Lower leg skin (tissue), 3 donors: ENCODE measurements at regions not wholly inside any gene's neighbourhood (a gene's known extent, or its start where the extent isn't known, plus 50 kb on each side); places are given as distances from the start of the nearest gene placed in this dataset.

Experiments
- CTCF ChIP-seq, 3 donors: fragments of 450-650 bp; IDR thresholded peaks; one replicate each; pipeline ENCODE4 v1.5.1; 2016; ENCODE audit warnings: antibody characterized with exemption in 3 of 3, mild to moderate bottlenecking in 3 of 3, moderate library complexity in 2 of 3
- POLR2A ChIP-seq, 2 donors: fragments of 450-650 bp; IDR thresholded peaks; one replicate each; pipeline ENCODE4 v1.6.1; 2016 to 2017; ENCODE audit warnings: antibody characterized with exemption in 2 of 2, mild to moderate bottlenecking in 1 of 2, moderate library complexity in 1 of 2

- TF ChIP-seq CTCF (IDR thresholded peaks at IDR 0.05): no peak
- no peak for TF ChIP-seq POLR2A (IDR thresholded peaks at IDR 0.05)
Observed at GRCh38 chr9:71368157-71368556, 246.7 kb upstream of the TRPM3 start.
